H1 (cell line): ENCODE measurements at regions not wholly inside any gene's neighbourhood (a gene's known extent, or its start where the extent isn't known, plus 50 kb on each side); places are given as distances from the start of the nearest gene placed in this dataset.

Source experiments
- BCL11A ChIP-seq, 2 experiments: IDR thresholded peaks; one replicate each; pipeline ENCODE4 v1.6.1; 2011; ENCODE audit warnings: low read depth in 2 of 2, low read length in 2 of 2, mild to moderate bottlenecking in 2 of 2
- CEBPB ChIP-seq: IDR thresholded peaks from 2 replicates; pipeline ENCODE4 v1.6.1; 2012; ENCODE audit warnings: low read depth, low read length
- CREB1 ChIP-seq: IDR thresholded peaks from 2 replicates; pipeline ENCODE4 v1.6.1; 2012; ENCODE audit warnings: inconsistent platforms
- EP300 ChIP-seq, 2 experiments: IDR thresholded peaks; 1 replicate in 1 of 2; 2 replicates in 1 of 2; pipeline ENCODE4 v1.6.1; 2011 to 2012; ENCODE audit warnings: low read depth in 2 of 2, low read length in 2 of 2, mild to moderate bottlenecking in 2 of 2, borderline replicate concordance in 1 of 2, inconsistent platforms in 1 of 2, moderate library complexity in 1 of 2
- EZH2 ChIP-seq: fragments of 200-600 bp; sonication (generic); IDR thresholded peaks from 2 replicates; pipeline ENCODE4 v1.7.1; 2012; ENCODE audit warnings: low read depth, mild to moderate bottlenecking, moderate library complexity, low read length, inconsistent platforms; ENCODE audit not compliant: severe bottlenecking
- HDAC2 ChIP-seq, 2 experiments: fragments of 300-600 bp in 1 of 2; sonication (generic) in 1 of 2; IDR thresholded peaks; 2 replicates each; pipeline ENCODE4 v1.6.1; 2011 to 2012; ENCODE audit warnings: low read depth in 2 of 2, low read length in 2 of 2, mild to moderate bottlenecking in 2 of 2, moderate library complexity in 2 of 2, borderline replicate concordance in 1 of 2, inconsistent platforms in 1 of 2
- POLR2A ChIP-seq, 2 experiments: IDR thresholded peaks; 1 replicate in 1 of 2; 2 replicates in 1 of 2; pipeline ENCODE4 v1.6.1; 2011; ENCODE audit warnings: low read depth in 2 of 2, low read length in 2 of 2, mild to moderate bottlenecking in 2 of 2; ENCODE audit errors: control extremely low read depth in 1 of 2
- POLR2AphosphoS5 ChIP-seq: IDR thresholded peaks from 2 replicates; pipeline ENCODE4 v1.6.1; 2011; ENCODE audit warnings: low read depth, low read length
- RFX5 ChIP-seq: IDR thresholded peaks from 2 replicates; pipeline ENCODE4 v1.6.1; 2011; ENCODE audit warnings: low read depth, low read length, improper control_type of control experiment, borderline replicate concordance
- SIN3A ChIP-seq, 2 experiments: IDR thresholded peaks in 1 of 2; conservative IDR thresholded peaks in 1 of 2; 2 replicates each; pipeline ENCODE4 v1.6.1; 2011 to 2012; ENCODE audit warnings: low read length in 2 of 2, improper control_type of control experiment in 1 of 2, low read depth in 1 of 2, mild to moderate bottlenecking in 1 of 2
- SUZ12 ChIP-seq: fragments of 200-600 bp; sonication (generic); IDR thresholded peaks from 2 replicates; pipeline ENCODE4 v1.6.1; 2012; ENCODE audit warnings: mild to moderate bottlenecking, inconsistent platforms, low read length, moderate library complexity, mixed read lengths
- TEAD4 ChIP-seq: IDR thresholded peaks from 2 replicates; pipeline ENCODE4 v1.6.1; 2012; ENCODE audit warnings: low read depth, low read length, inconsistent platforms, mixed read lengths
- YY1 ChIP-seq: IDR thresholded peaks from 2 replicates; pipeline ENCODE4 v1.6.1; 2011; ENCODE audit warnings: low read depth, mild to moderate bottlenecking, low read length
- TF ChIP-seq, protein P1 (sequence below), 3 experiments: IDR thresholded peaks; 1 replicate in 2 of 3; 2 replicates in 1 of 3; pipeline versions ENCODE4 v1.5.1 to v1.6.1; 2011; ENCODE audit warnings: low read length in 3 of 3, mild to moderate bottlenecking in 3 of 3, inconsistent platforms in 2 of 3, low read depth in 1 of 3, moderate library complexity in 1 of 3; ENCODE audit not compliant: insufficient read depth in 1 of 3; ENCODE audit errors: control extremely low read depth in 1 of 3

DNA sequence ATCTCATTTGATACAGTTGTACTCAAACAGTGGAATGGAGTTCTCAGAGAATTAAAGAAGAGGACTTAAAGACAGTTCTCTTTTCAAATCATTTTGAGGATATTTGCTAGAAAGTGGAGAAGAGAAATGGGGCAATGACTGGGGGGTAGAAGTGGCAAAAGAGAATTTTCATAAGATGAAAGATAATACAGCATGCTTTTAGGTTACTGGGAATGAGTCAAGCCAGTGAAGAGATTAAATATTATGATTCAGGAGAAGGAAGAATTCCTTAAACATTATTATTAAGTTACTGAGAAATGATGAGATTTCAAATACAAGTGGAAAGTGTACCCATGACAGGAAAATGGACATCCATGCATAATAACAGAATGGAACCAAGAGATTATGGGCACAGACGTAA, 219.0 kb upstream of the DKK2 start:
- TF ChIP-seq, protein P1, sequence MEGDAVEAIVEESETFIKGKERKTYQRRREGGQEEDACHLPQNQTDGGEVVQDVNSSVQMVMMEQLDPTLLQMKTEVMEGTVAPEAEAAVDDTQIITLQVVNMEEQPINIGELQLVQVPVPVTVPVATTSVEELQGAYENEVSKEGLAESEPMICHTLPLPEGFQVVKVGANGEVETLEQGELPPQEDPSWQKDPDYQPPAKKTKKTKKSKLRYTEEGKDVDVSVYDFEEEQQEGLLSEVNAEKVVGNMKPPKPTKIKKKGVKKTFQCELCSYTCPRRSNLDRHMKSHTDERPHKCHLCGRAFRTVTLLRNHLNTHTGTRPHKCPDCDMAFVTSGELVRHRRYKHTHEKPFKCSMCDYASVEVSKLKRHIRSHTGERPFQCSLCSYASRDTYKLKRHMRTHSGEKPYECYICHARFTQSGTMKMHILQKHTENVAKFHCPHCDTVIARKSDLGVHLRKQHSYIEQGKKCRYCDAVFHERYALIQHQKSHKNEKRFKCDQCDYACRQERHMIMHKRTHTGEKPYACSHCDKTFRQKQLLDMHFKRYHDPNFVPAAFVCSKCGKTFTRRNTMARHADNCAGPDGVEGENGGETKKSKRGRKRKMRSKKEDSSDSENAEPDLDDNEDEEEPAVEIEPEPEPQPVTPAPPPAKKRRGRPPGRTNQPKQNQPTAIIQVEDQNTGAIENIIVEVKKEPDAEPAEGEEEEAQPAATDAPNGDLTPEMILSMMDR (IDR thresholded peaks at IDR 0.05; ENCODE audit: control extremely low read depth in 1 of 3, insufficient read depth in 1 of 3, low read depth in 1 of 3, low read length in 3 of 3) = no peak
- TF ChIP-seq POLR2AphosphoS5 = no peak
- no peak for TF ChIP-seq SIN3A (conservative IDR thresholded peaks at IDR 0.05 in 1 of 2, IDR thresholded peaks at IDR 0.05 in 1 of 2; ENCODE audit: low read depth in 1 of 2, low read length in 2 of 2)
- no peak for TF ChIP-seq EZH2
- no peak for TF ChIP-seq RFX5
- TF ChIP-seq HDAC2 (IDR thresholded peaks at IDR 0.05; ENCODE audit: borderline replicate concordance in 1 of 2, low read depth in 2 of 2, low read length in 2 of 2) = no peak
- TF ChIP-seq CREB1 = no peak
- TF ChIP-seq BCL11A (IDR thresholded peaks at IDR 0.05; ENCODE audit: low read depth in 2 of 2, low read length in 2 of 2) = no peak
- TF ChIP-seq TEAD4 = no peak
- TF ChIP-seq POLR2A (IDR thresholded peaks at IDR 0.05; ENCODE audit: control extremely low read depth in 1 of 2, low read depth in 2 of 2, low read length in 2 of 2) = no peak
- TF ChIP-seq CEBPB = no peak
- TF ChIP-seq EP300 (IDR thresholded peaks at IDR 0.05; ENCODE audit: borderline replicate concordance in 1 of 2, low read depth in 2 of 2, low read length in 2 of 2) = no peak
- TF ChIP-seq SUZ12 = no peak
- TF ChIP-seq YY1 = no peak
